HUES6 (cell line): ENCODE measurements at regions not wholly inside any gene's neighbourhood (a gene's known extent, or its start where the extent isn't known, plus 50 kb on each side); places are given as distances from the start of the nearest gene placed in this dataset.

Source experiments
- H3K27ac ChIP-seq: 2 replicates; pipeline ENCODE4 v1.7.0; 2013; ENCODE audit warnings: low read depth, mild to moderate bottlenecking, low read length, inconsistent platforms
- H3K27me3 ChIP-seq: 2 replicates; pipeline ENCODE4 v1.6.1; 2013; ENCODE audit warnings: low read length; ENCODE audit not compliant: control insufficient read depth, insufficient read depth
- H3K36me3 ChIP-seq: 2 replicates; pipeline ENCODE4 v1.6.1; 2013; ENCODE audit warnings: low read length; ENCODE audit not compliant: control insufficient read depth, insufficient read depth
- H3K4me1 ChIP-seq: 2 replicates; pipeline ENCODE4 v1.6.1; 2013; ENCODE audit warnings: low read length; ENCODE audit not compliant: control insufficient read depth, insufficient read depth
- H3K4me3 ChIP-seq: 2 replicates; pipeline ENCODE4 v1.5.1; 2013; ENCODE audit warnings: low read depth, low read length
- H3K9ac ChIP-seq: one replicate; pipeline ENCODE4 v1.6.1; 2013; ENCODE audit warnings: mild to moderate bottlenecking, low read length
- H3K9me3 ChIP-seq: 2 replicates; pipeline ENCODE4 v1.6.1; 2013; ENCODE audit warnings: low read depth, low read length; ENCODE audit not compliant: control insufficient read depth, insufficient read depth

DNA sequence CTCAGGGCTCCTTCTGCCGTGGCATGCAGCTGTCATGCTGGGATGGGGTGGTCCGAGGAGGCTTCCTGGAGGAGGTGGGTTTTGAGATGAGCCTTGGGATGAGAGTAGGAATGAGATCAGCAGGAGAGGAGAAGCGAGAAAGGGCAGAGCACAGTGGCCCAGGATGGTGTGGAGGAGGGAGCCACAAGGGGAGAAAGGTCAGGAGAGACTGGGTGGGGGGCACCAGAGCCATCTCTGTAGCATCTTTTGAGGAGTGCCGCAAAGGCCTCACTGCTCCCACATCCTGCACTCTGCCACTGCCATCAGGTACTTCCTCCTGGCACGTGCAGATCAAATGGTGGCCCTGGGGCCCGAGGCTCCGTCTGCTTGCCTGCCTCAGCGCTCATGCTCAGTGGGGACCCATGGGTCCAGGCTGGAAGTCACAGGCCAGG lies 150.2 kb downstream of the MACROH2A1 start:
- Histone ChIP-seq H3K27ac (no peak overlapping the region), H3K4me3 (no peak overlapping the region), H3K9ac (no peak overlapping the region), H3K27me3 (peaks cover 6% of the 10 kb centered on the region; the same call in 1 of the 2 replicates), H3K9me3 (no peaks in the 10 kb centered on the region), H3K4me1 (peaks cover 19% of the 10 kb centered on the region), H3K36me3 (no peaks in the 10 kb centered on the region)

GRCh38 chr5:135246923-135247795 lies 151.9 kb downstream of the MACROH2A1 start:
- Histone ChIP-seq H3K27ac (no peak overlapping the region), H3K4me3 (0 out of 2 replicates have a peak overlapping the region, but pooled peaks have one; percentile 11), H3K9me3 (no peaks in the 10 kb centered on the region)

GRCh38 chr5:135246605-135246922 lies 152.5 kb downstream of the MACROH2A1 start:
- Histone ChIP-seq H3K27ac (no peak overlapping the region), H3K4me1 (peaks cover 19% of the 10 kb centered on the region)

More at GRCh38 chr5:135246923-135247795, 151.9 kb downstream of the MACROH2A1 start:
- H3K36me3 ChIP-seq: no peaks in the 10 kb centered on the region
- no peak overlapping the region for H3K9ac ChIP-seq
- peaks cover 6% of the 10 kb centered on the region; the same call in 1 of the 2 replicates for H3K27me3 ChIP-seq
- H3K4me1 ChIP-seq: peaks cover 19% of the 10 kb centered on the region

DNA sequence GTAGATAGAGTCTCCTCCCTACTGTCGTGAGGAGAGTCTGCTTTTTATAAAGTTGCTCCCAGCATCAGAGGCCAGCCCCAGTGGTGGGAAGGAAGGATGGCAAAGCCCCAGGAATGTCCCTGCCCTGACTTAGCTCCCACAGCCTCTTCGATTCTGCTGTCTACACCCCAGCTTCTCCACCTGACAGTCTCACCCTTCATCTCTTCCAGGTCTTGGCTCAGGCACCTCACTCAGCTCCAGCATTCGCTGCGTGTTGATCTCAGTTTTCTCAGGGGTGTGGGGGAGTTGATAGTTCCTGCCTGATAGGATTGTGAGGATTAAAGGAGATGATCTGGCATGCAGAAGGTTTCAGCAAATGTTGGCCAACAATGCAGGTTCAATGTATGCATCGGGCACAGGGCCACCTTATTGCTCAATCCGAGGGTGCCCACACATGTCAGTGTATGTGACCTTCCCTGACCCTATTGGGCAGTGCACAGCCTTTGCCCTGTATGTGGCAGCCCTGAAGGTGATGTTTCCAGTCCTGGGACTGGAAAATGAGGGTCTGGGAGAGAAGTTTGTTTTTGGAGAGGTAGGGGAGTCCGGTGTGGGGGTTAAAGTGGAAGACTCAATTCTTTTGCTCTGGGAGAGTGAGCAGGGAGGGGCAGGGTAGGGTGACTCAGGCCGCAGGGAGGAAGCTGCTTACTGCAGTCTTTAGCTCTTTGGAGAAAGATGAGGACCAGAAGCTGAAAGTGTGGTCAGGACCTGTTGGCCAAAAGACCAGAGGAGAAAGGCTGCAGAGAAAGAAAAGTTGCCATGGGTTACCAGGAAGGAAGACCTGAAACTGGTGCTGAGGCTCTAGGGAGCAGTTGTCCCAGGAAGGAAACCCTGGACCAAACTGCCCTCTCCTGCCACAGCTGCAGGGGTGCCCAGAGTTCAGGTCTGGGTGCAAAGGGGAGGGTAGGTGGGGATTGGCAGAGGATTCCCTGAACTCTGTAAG lies 153.2 kb downstream of the MACROH2A1 start:
- Histone ChIP-seq H3K27me3 (peaks cover 6% of the 10 kb centered on the region; the same call in 1 of the 2 replicates), H3K36me3 (no peaks in the 10 kb centered on the region), H3K9ac (no peak overlapping the region), H3K4me1 (peaks cover 19% of the 10 kb centered on the region), H3K9me3 (no peaks in the 10 kb centered on the region), H3K4me3 (no peak overlapping the region), H3K27ac (no peak overlapping the region)

More at GRCh38 chr5:135246605-135246922, 152.5 kb downstream of the MACROH2A1 start:
- H3K9ac ChIP-seq: no peak overlapping the region
- H3K36me3 ChIP-seq: no peaks in the 10 kb centered on the region
- no peak overlapping the region for H3K4me3 ChIP-seq
- H3K27me3 ChIP-seq: peaks cover 6% of the 10 kb centered on the region; the same call in 1 of the 2 replicates
- no peaks in the 10 kb centered on the region for H3K9me3 ChIP-seq

GRCh38 chr5:135244620-135245021 lies 154.4 kb downstream of the MACROH2A1 start:
- H3K4me1 ChIP-seq: peaks cover 24% of the 10 kb centered on the region

GRCh38 chr5:135243556-135244285 lies 155.3 kb downstream of the MACROH2A1 start:
- Histone ChIP-seq H3K9me3 (no peaks in the 10 kb centered on the region), H3K4me1 (peaks cover 31% of the 10 kb centered on the region), H3K4me3 (no peak overlapping the region), H3K36me3 (no peaks in the 10 kb centered on the region), H3K27me3 (peaks cover 6% of the 10 kb centered on the region; the same call in 1 of the 2 replicates), H3K9ac (no peak overlapping the region), H3K27ac (no peak overlapping the region)

More at GRCh38 chr5:135244620-135245021, 154.4 kb downstream of the MACROH2A1 start:
- Histone ChIP-seq H3K27ac (no peak overlapping the region), H3K9ac (no peak overlapping the region), H3K9me3 (no peaks in the 10 kb centered on the region), H3K36me3 (no peaks in the 10 kb centered on the region), H3K27me3 (peaks cover 6% of the 10 kb centered on the region; the same call in 1 of the 2 replicates), H3K4me3 (no peak overlapping the region)

DNA sequence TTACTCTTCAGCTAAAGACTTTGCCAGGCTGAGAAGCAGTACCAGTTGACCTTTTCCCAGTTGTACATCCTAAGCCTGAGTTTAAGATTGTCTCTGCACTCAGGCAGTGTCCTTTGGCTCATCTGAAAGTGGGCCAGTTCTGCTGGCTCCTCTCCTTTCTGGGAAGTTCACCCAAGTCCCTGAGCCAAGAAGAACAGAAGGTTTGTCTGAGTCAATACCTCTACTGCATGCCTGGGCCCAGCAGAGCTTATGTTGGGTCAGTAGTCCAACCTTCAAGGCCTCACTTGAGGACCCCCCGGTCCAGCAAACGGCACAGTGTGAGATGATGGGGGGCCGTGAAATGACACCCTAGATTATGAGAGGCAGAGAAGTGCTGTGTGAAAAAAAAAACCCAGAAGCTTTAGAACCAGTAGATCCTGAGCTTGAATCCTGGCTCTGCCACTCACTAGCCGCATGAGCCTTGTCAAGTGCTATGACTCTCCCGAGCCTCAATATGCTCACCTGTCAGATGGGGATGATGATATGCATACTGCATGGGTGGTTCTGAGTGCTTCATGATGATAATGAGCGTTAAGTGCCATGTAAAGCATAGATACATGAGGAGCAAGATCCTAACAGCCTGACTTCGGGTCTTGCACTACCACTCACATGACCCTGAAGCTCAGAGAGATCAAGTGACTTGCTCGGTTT lies 156.0 kb downstream of the MACROH2A1 start:
- H3K27ac ChIP-seq: no peak overlapping the region
- peaks cover 31% of the 10 kb centered on the region for H3K4me1 ChIP-seq
- H3K9ac ChIP-seq: no peak overlapping the region
- H3K36me3 ChIP-seq: no peaks in the 10 kb centered on the region
- H3K4me3 ChIP-seq: no peak overlapping the region
- H3K9me3 ChIP-seq: no peaks in the 10 kb centered on the region
- peaks cover 6% of the 10 kb centered on the region; the same call in 1 of the 2 replicates for H3K27me3 ChIP-seq

- H3K4me3 ChIP-seq: no peak overlapping the region
- H3K36me3 ChIP-seq: no peaks in the 10 kb centered on the region
- peaks cover 6% of the 10 kb centered on the region; the same call in 1 of the 2 replicates for H3K27me3 ChIP-seq
- H3K9ac ChIP-seq: no peak overlapping the region
- no peak overlapping the region for H3K27ac ChIP-seq
- peaks cover 27% of the 10 kb centered on the region for H3K4me1 ChIP-seq
- H3K9me3 ChIP-seq: no peaks in the 10 kb centered on the region
Measured at GRCh38 chr5:135242021-135242865, 156.8 kb downstream of the MACROH2A1 start.

DNA sequence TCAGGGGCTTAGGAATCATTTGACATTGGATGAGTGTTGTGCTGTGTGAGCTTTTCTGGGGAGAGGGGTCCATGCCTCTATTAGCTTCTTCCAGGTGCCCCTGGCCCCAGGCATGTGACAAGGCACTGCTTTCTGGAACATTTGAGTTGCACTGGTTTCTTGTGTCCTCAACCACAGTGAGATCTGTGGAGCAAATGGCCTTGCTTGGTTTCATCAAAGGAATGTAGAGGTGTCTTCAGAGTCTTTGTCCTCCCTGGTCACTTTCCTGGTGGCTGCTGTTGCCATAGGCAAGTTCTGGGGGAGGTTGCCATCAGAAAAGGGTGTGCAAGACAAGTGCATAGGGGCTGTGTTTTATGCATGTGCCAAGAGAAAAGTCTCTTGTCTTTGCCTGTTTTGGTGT lies 157.5 kb downstream of the MACROH2A1 start:
- Histone ChIP-seq H3K27ac (no peak overlapping the region), H3K27me3 (peaks cover 2% of the 10 kb centered on the region; the same call in 1 of the 2 replicates), H3K4me3 (no peak overlapping the region), H3K9me3 (no peaks in the 10 kb centered on the region), H3K36me3 (no peaks in the 10 kb centered on the region), H3K9ac (no peak overlapping the region), H3K4me1 (peaks cover 20% of the 10 kb centered on the region; the same call in 1 of the 2 replicates)
